SH-SY5Y (cell line): ENCODE measurements at regions not wholly inside any gene's neighbourhood (a gene's known extent, or its start where the extent isn't known, plus 50 kb on each side); places are given as distances from the start of the nearest gene placed in this dataset.

ENCODE experiments used
- GATA2 ChIP-seq: IDR thresholded peaks from 2 replicates; pipeline ENCODE4 v1.6.1; 2011; ENCODE audit warnings: mild to moderate bottlenecking, low read depth, low read length
- GATA3 ChIP-seq: IDR thresholded peaks from 2 replicates; pipeline ENCODE4 v1.6.1; 2011; ENCODE audit warnings: low read depth, mild to moderate bottlenecking, low read length, moderate library complexity

DNA sequence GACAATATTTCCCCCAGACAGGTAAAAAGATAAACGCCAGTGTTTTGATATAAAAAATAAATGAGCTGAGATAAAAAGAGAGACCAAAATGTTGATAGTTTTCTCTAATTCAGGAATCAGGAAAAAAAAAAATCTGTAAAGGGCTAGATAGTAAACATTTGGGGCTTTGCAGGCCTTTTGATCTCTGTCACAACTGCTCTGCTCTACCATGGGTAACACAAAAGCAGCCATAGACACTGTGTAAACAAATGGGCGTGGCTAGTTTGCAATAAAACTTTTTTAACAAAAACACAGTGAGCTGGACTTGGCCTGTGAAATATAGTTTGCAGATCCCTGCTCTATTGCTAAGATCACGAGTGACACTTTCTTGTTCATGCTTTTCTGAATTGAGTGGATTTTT is 219.1 kb upstream of the STXBP5 start:
- TF ChIP-seq GATA2 (no peak), GATA3 (no peak)
